SK-N-SH (cell line): ENCODE measurements at regions not wholly inside any gene's neighbourhood (a gene's known extent, or its start where the extent isn't known, plus 50 kb on each side); places are given as distances from the start of the nearest gene placed in this dataset.

ENCODE experiments used
- CTCF ChIA-PET: fragments of 300-600, 350-600 bp; formaldehyde crosslinking; extraction: SDS; loops from one replicate; lab custom pipeline; 2021; lab: Yijun Ruan, JAX
- POLR2A ChIA-PET: fragments of 350-600 bp; sonication (Branson Sonifier 250); formaldehyde crosslinking; extraction: SDS; loops from one replicate; lab custom pipeline; 2020; ENCODE audit warnings: antibody characterized with exemption, inconsistent platforms; lab: Yijun Ruan, JAX
- DNase-seq: peaks from one replicate; pipeline ENCODE4 v3.0.0; 2012
- H2AFZ ChIP-seq: fragments of 200-600 bp; sonication (generic); 2 replicates; pipeline ENCODE4 v1.8.1; 2016; ENCODE audit warnings: antibody characterized with exemption, mild to moderate bottlenecking, low read depth
- H3F3A ChIP-seq: fragments of 200-600 bp; sonication (generic); replicated peaks from 2 replicates; pipeline ENCODE3; 2016; ENCODE audit warnings: antibody characterized with exemption, mild to moderate bottlenecking; ENCODE audit not compliant: insufficient read depth
- H3K27ac ChIP-seq, 2 experiments: fragments of 200-500 bp in 1 of 2; fragments of 200-600 bp in 1 of 2; sonication (Bioruptor generic) in 1 of 2; sonication (generic), shearing (Covaris generic) in 1 of 2; 2 replicates each; pipeline versions ENCODE4 v1.5.1 to v1.6.1; 2014 to 2016; ENCODE audit warnings: low read depth in 2 of 2, inconsistent platforms in 1 of 2, low read length in 1 of 2, mild to moderate bottlenecking in 1 of 2, mixed read lengths in 1 of 2
- H3K27me3 ChIP-seq: fragments of 200-600 bp; sonication (generic), shearing (Covaris generic); 2 replicates; pipeline ENCODE4 v1.6.1; 2016; ENCODE audit warnings: mixed run types; ENCODE audit not compliant: insufficient read depth
- H3K36me3 ChIP-seq, 2 experiments: fragments of 200-500 bp in 1 of 2; fragments of 200-600 bp in 1 of 2; sonication (Bioruptor generic) in 1 of 2; sonication (generic) in 1 of 2; replicated peaks in 1 of 2; 2 replicates each; pipeline versions ENCODE3 to v1.5.1; 2014 to 2016; ENCODE audit warnings: low read length in 1 of 2, mild to moderate bottlenecking in 1 of 2; ENCODE audit not compliant: insufficient read depth in 2 of 2, control insufficient read depth in 1 of 2
- H3K4me1 ChIP-seq, 2 experiments: fragments of 200-500 bp in 1 of 2; fragments of 200-600 bp in 1 of 2; sonication (Bioruptor generic) in 1 of 2; sonication (generic), shearing (Covaris generic) in 1 of 2; 2 replicates each; pipeline versions ENCODE4 v1.5.1 to v1.6.1; 2014 to 2016; ENCODE audit warnings: low read depth in 1 of 2, low read length in 1 of 2, mixed run types in 1 of 2; ENCODE audit not compliant: insufficient read depth in 2 of 2, control insufficient read depth in 1 of 2
- H3K4me2 ChIP-seq: fragments of 200-600 bp; sonication (generic), shearing (Covaris generic); 2 replicates; pipeline ENCODE4 v1.6.1; 2017; ENCODE audit warnings: mixed run types
- H3K4me3 ChIP-seq, 2 experiments: fragments of 200-500 bp in 1 of 2; fragments of 200-600 bp in 1 of 2; sonication (Bioruptor generic) in 1 of 2; sonication (generic), shearing (Covaris generic) in 1 of 2; 2 replicates each; pipeline versions ENCODE4 v1.5.1 to v1.8.1; 2014 to 2016; ENCODE audit warnings: low read depth in 2 of 2, inconsistent platforms in 1 of 2, low read length in 1 of 2, mild to moderate bottlenecking in 1 of 2, mixed read lengths in 1 of 2, moderate library complexity in 1 of 2
- H3K79me2 ChIP-seq: fragments of 200-600 bp; sonication (generic); 2 replicates; pipeline ENCODE4 v1.8.1; 2017; ENCODE audit warnings: mild to moderate bottlenecking; ENCODE audit not compliant: insufficient read depth
- H3K9ac ChIP-seq: fragments of 200-600 bp; sonication (generic); 2 replicates; pipeline ENCODE4 v1.6.1; 2017; ENCODE audit warnings: mixed run types
- H3K9me2 ChIP-seq: fragments of 200-600 bp; sonication (generic); 2 replicates; pipeline ENCODE4 v1.6.1; 2017; ENCODE audit warnings: mixed run types
- H3K9me3 ChIP-seq: fragments of 200-600 bp; sonication (generic); 2 replicates; pipeline ENCODE4 v1.6.1; 2017; ENCODE audit warnings: mixed run types, mild to moderate bottlenecking, moderate library complexity
- H4K20me1 ChIP-seq: fragments of 200-600 bp; sonication (generic); 2 replicates; pipeline ENCODE4 v1.6.1; 2017; ENCODE audit warnings: mild to moderate bottlenecking, mixed run types; ENCODE audit not compliant: insufficient read depth
- CHD2 ChIP-seq: fragments of 150-350 bp; IDR thresholded peaks from 2 replicates; pipeline ENCODE4 v1.6.1; 2018; ENCODE audit warnings: low read length; ENCODE audit not compliant: partially characterized antibody
- ELF1 ChIP-seq: IDR thresholded peaks from 2 replicates; pipeline ENCODE4 v1.4.0; 2012
- EP300 ChIP-seq, 2 experiments: IDR thresholded peaks; 2 replicates each; pipeline versions ENCODE4 v1.4.0 to v1.6.1; 2012; ENCODE audit warnings: borderline replicate concordance in 1 of 2, low read depth in 1 of 2, low read length in 1 of 2
- EZH2phosphoT487 ChIP-seq: fragments of 200-600 bp; sonication (generic); IDR thresholded peaks from 2 replicates; pipeline ENCODE4 v1.6.1; 2017; ENCODE audit warnings: low read depth, mixed run types, mild to moderate bottlenecking, antibody characterized with exemption, moderate library complexity, borderline replicate concordance
- FOSL2 ChIP-seq: IDR thresholded peaks from 2 replicates; pipeline ENCODE4 v1.4.0; 2012; ENCODE audit warnings: low read depth, mild to moderate bottlenecking, moderate library complexity, borderline replicate concordance
- FOXM1 ChIP-seq: IDR thresholded peaks from 2 replicates; pipeline ENCODE4 v1.4.0; 2012; ENCODE audit warnings: low read depth, mild to moderate bottlenecking
- GABPA ChIP-seq: IDR thresholded peaks from 2 replicates; pipeline ENCODE4 v1.4.0; 2012; ENCODE audit warnings: low read depth, mild to moderate bottlenecking
- GATA2 ChIP-seq: sonication (generic); formaldehyde crosslinking; IDR thresholded peaks from 2 replicates; pipeline ENCODE4 v1.5.0; 2020; ENCODE audit warnings: mild to moderate bottlenecking, missing genetic modification reagents
- JUND ChIP-seq: IDR thresholded peaks from 2 replicates; pipeline ENCODE4 v1.4.0; 2012
- MEF2A ChIP-seq: IDR thresholded peaks from 2 replicates; pipeline ENCODE4 v1.4.0; 2012; ENCODE audit warnings: low read depth, borderline replicate concordance
- MXI1 ChIP-seq: IDR thresholded peaks from 2 replicates; pipeline ENCODE4 v1.6.1; 2012; ENCODE audit warnings: mild to moderate bottlenecking, low read depth, low read length, improper control_type of control experiment
- NFIC ChIP-seq: IDR thresholded peaks from 2 replicates; pipeline ENCODE4 v1.4.0; 2012; ENCODE audit warnings: borderline replicate concordance
- POLR2AphosphoS5 ChIP-seq: IDR thresholded peaks from 2 replicates; pipeline ENCODE4 v1.6.1; 2012; ENCODE audit warnings: low read depth, low read length
- RCOR1 ChIP-seq: fragments of 150-350 bp; IDR thresholded peaks from 2 replicates; pipeline ENCODE4 v1.6.1; 2017; ENCODE audit warnings: antibody characterized with exemption, low read length
- SIN3A ChIP-seq: IDR thresholded peaks from 2 replicates; pipeline ENCODE4 v1.6.1; 2012; ENCODE audit warnings: low read depth, mild to moderate bottlenecking, low read length, moderate library complexity, borderline replicate concordance
- SMC3 ChIP-seq: IDR thresholded peaks from 2 replicates; pipeline ENCODE4 v1.6.1; 2012; ENCODE audit warnings: low read depth, low read length, improper control_type of control experiment
- TAF1 ChIP-seq: IDR thresholded peaks from 2 replicates; pipeline ENCODE4 v1.6.1; 2012; ENCODE audit warnings: low read depth, mild to moderate bottlenecking, low read length, moderate library complexity, borderline replicate concordance
- TCF12 ChIP-seq: IDR thresholded peaks from 2 replicates; pipeline ENCODE4 v1.4.0; 2012
- YY1 ChIP-seq: IDR thresholded peaks from 2 replicates; pipeline ENCODE4 v1.4.0; 2012; ENCODE audit warnings: low read depth, mild to moderate bottlenecking
- WGBS: methylation state at CpG from one replicate; pipeline ENCODE4 v1.1.6; 2017; ENCODE audit warnings: low lambda C conversion rate; 5-methylcytosine and 5-hydroxymethylcytosine counted together
- TF ChIP-seq, protein P1 (sequence below): IDR thresholded peaks from 2 replicates; pipeline ENCODE4 v1.4.0; 2012; ENCODE audit warnings: low read depth, borderline replicate concordance
- TF ChIP-seq, protein P2 (sequence below): IDR thresholded peaks from 2 replicates; pipeline ENCODE4; 2012
- TF ChIP-seq, protein P3 (sequence below): IDR thresholded peaks from 2 replicates; pipeline ENCODE4 v1.4.0; 2012; ENCODE audit warnings: low read depth
- TF ChIP-seq, protein P4 (sequence below): fragments of 150-350 bp; IDR thresholded peaks from 2 replicates; pipeline ENCODE4 v1.6.1; 2016; ENCODE audit warnings: mild to moderate bottlenecking, low read depth, low read length
- TF ChIP-seq, protein P5 (sequence below): fragments of 150-350 bp; IDR thresholded peaks from 2 replicates; pipeline ENCODE4 v1.6.1; 2017; ENCODE audit warnings: antibody characterized with exemption, low read length, low read depth, borderline replicate concordance

DNA sequence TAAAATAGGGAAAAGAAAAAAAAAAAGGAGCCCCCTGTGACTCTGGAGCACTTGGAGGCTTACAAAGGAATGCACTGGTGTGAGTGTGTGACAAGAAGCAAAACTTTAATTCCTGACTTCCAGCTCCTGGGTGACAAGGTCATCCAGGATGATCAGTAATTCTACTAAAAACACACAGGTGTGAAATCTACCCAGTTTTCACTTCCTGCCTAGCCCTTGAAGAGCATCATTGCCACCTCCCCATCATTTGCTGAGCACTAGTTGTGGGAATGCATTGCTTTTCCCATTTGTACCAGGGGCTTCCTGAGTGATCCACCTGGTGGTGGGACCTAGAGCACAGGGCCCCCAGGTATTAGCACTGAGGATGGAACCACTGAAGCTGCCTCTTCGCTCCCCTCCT lies 139.7 kb upstream of the RIOK3 start (continued):
- TF ChIP-seq, protein P1, sequence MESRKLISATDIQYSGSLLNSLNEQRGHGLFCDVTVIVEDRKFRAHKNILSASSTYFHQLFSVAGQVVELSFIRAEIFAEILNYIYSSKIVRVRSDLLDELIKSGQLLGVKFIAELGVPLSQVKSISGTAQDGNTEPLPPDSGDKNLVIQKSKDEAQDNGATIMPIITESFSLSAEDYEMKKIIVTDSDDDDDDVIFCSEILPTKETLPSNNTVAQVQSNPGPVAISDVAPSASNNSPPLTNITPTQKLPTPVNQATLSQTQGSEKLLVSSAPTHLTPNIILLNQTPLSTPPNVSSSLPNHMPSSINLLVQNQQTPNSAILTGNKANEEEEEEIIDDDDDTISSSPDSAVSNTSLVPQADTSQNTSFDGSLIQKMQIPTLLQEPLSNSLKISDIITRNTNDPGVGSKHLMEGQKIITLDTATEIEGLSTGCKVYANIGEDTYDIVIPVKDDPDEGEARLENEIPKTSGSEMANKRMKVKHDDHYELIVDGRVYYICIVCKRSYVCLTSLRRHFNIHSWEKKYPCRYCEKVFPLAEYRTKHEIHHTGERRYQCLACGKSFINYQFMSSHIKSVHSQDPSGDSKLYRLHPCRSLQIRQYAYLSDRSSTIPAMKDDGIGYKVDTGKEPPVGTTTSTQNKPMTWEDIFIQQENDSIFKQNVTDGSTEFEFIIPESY, result no peak
- no peak for TF ChIP-seq POLR2AphosphoS5
- TF ChIP-seq ELF1, result no peak
- no peak for TF ChIP-seq SMC3
- TF ChIP-seq TAF1, result no peak
- no peak for TF ChIP-seq EP300 (IDR thresholded peaks at IDR 0.05; ENCODE audit: borderline replicate concordance in 1 of 2, low read depth in 1 of 2, low read length in 1 of 2)
- TF ChIP-seq YY1, result no peak
- TF ChIP-seq MEF2A, result no peak
- no peak for TF ChIP-seq FOSL2
- TF ChIP-seq, protein P2, sequence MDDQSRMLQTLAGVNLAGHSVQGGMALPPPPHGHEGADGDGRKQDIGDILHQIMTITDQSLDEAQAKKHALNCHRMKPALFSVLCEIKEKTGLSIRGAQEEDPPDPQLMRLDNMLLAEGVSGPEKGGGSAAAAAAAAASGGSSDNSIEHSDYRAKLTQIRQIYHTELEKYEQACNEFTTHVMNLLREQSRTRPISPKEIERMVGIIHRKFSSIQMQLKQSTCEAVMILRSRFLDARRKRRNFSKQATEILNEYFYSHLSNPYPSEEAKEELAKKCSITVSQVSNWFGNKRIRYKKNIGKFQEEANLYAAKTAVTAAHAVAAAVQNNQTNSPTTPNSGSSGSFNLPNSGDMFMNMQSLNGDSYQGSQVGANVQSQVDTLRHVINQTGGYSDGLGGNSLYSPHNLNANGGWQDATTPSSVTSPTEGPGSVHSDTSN, result no peak
- TF ChIP-seq, all 33 proteins: peak for 0

DNA sequence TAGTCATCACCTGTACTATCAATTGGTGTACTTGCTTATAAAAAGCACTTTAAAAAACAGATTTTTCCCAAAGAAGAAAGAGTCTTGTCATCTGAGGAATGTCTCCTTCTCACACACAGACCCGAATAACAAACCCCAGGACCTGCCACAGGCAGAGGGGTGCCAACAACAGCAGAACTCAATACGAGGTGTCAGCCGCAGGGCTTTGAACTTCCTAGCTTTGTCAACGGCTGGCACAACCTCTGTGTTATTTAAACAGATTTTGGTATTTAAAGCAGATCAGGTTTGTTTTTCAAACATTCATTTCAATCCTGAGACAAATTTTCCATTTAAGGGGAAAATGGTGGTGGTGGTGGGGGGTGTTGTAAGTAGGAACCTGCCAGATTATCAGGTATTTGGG lies 138.4 kb upstream of the RIOK3 start:
- DNase-seq, result no peak
- Histone ChIP-seq H4K20me1 (no peaks in the 10 kb centered on the region), H3K27me3 (no peaks in the 10 kb centered on the region), H3K79me2 (no peaks in the 10 kb centered on the region), H3K4me3 (no peak overlapping the region), H3K4me1 (peaks cover 5 to 25% of the 10 kb centered on the region in 2 experiments; a peak in 2 of 4 replicates), H3K27ac (no peak overlapping the region), H3K9ac (no peak overlapping the region), H2AFZ (no peak overlapping the region), H3K9me2 (no peaks in the 10 kb centered on the region)
- POLR2A ChIA-PET, result no interaction called here
- WGBS, result 88% methylated on average over 4 of the region's 4 CpGs
- TF ChIP-seq, protein P3, sequence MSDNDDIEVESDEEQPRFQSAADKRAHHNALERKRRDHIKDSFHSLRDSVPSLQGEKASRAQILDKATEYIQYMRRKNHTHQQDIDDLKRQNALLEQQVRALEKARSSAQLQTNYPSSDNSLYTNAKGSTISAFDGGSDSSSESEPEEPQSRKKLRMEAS, result no peak
- TF ChIP-seq EP300 (IDR thresholded peaks at IDR 0.05; ENCODE audit: borderline replicate concordance in 1 of 2, low read depth in 1 of 2, low read length in 1 of 2), result no peak
- no peak for TF ChIP-seq NFIC
- TF ChIP-seq MXI1, result no peak
- no peak for TF ChIP-seq TCF12
- TF ChIP-seq TAF1, result no peak
- no peak for TF ChIP-seq SIN3A
- TF ChIP-seq, protein P1, result no peak
- no peak for TF ChIP-seq GATA2 (CRISPR knock-in tag)
- TF ChIP-seq, protein P4, sequence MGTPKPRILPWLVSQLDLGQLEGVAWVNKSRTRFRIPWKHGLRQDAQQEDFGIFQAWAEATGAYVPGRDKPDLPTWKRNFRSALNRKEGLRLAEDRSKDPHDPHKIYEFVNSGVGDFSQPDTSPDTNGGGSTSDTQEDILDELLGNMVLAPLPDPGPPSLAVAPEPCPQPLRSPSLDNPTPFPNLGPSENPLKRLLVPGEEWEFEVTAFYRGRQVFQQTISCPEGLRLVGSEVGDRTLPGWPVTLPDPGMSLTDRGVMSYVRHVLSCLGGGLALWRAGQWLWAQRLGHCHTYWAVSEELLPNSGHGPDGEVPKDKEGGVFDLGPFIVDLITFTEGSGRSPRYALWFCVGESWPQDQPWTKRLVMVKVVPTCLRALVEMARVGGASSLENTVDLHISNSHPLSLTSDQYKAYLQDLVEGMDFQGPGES, result no peak
- TF ChIP-seq, protein P5, sequence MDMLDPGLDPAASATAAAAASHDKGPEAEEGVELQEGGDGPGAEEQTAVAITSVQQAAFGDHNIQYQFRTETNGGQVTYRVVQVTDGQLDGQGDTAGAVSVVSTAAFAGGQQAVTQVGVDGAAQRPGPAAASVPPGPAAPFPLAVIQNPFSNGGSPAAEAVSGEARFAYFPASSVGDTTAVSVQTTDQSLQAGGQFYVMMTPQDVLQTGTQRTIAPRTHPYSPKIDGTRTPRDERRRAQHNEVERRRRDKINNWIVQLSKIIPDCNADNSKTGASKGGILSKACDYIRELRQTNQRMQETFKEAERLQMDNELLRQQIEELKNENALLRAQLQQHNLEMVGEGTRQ, result no peak
- TF ChIP-seq JUND, result no peak
- no peak for TF ChIP-seq CHD2
- no peak for TF ChIP-seq FOSL2
- TF ChIP-seq EZH2phosphoT487, result no peak
- TF ChIP-seq, protein P2, result no peak
- no peak for TF ChIP-seq RCOR1
- no peak for TF ChIP-seq FOXM1
- no peak for TF ChIP-seq MEF2A
- no peak for TF ChIP-seq GABPA
- TF ChIP-seq, all 33 proteins: peak for 0
- CTCF ChIA-PET, result interaction anchor here (1.5 kb wide), 1 partner anchor 183 kb away, joined by 3 read pairs; no protein-coding TSS in a partner anchor
- Histone ChIP-seq H3K36me3 (no peaks in the 10 kb centered on the region), H3F3A (peaks cover 39% of the 10 kb centered on the region), H3K9me3 (no peaks in the 10 kb centered on the region), H3K4me2 (no peak overlapping the region)
